Stimulated activated naive CD8-positive, alpha-beta T cell treated with anti-CD3 and anti-CD28 coated beads, Interleukin-15, Interleukin-2, amounts not matched to agents 100 ng/mL and 50 ng/mL, for 24 hours (primary cell): ENCODE measurements at regions not wholly inside any gene's neighbourhood (a gene's known extent, or its start where the extent isn't known, plus 50 kb on each side); places are given as distances from the start of the nearest gene placed in this dataset.

Source experiments
- H3K27ac Mint-ChIP-seq: one replicate; pipeline ENCODE4 v1.8.0; 2021; ENCODE audit warnings: mild to moderate bottlenecking, mixed read lengths
- H3K27me3 Mint-ChIP-seq: one replicate; pipeline ENCODE4 v1.8.0; 2021; ENCODE audit warnings: mixed read lengths
- H3K36me3 Mint-ChIP-seq: one replicate; pipeline ENCODE4 v1.8.0; 2021; ENCODE audit warnings: low read depth, mixed read lengths
- H3K4me1 Mint-ChIP-seq: one replicate; pipeline ENCODE4 v1.8.0; 2021; ENCODE audit warnings: low read depth, mixed read lengths
- H3K4me3 Mint-ChIP-seq: one replicate; pipeline ENCODE4 v1.8.0; 2021; ENCODE audit warnings: mild to moderate bottlenecking, mixed read lengths
- H3K9me3 Mint-ChIP-seq: one replicate; pipeline ENCODE4 v1.8.0; 2021; ENCODE audit warnings: mixed read lengths

DNA sequence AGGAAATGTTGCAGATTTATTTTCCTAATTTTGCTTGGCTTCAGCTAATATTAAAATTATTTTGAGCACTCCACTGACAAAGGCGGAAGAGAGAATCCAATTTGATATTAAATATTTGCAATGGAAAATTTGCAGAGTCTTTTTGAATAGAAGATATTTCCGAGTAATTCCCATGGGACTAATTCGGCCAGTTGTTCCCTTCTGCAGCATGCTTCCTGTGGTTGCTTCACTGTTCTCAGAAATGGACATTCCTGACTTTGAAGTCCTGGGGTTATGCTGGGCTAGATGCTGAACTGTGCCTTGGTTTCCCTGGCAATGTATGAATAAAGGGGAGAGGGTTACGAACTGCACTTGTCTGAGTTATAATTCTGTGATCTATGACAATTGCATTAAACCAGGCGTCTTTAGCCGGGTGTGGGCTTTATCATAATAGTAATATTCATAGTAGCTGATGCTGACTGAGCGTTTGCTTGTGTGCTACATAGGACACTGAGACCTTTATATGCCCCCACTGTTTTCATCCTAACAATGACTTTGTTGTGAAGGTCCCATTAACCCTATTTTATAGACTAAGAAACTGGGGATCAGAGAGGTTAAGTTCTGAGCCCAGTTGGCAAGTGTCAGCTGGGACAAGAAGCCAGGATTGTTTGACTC, 114.5 kb upstream of the SPRY4 start:
- Mint-ChIP-seq H3K4me1 (peaks cover 10% of the 10 kb centered on the region), H3K4me3 (no peak overlapping the region), H3K27me3 (peaks cover 8% of the 10 kb centered on the region), H3K36me3 (no peaks in the 10 kb centered on the region), H3K9me3 (no peaks in the 10 kb centered on the region), H3K27ac (no peak overlapping the region)

DNA sequence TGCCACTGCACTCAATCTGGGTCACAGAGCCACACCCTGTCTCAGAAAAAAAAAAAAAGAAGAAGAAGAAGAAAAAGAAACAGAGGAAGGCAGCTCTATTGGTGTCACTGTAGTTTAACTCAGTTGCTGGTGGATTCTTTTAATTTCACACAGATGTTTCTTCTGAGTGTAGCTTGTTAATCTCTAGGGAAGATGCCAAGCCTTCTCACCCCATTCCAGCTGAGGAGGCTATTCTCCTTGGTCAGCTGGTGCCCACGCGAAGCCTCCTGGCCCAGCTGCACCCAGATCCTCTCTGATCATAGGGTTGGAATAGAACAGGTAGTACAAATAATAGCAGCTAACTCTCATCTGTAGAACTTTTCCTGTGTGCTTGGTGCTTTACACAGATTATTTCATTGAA, 113.8 kb upstream of the SPRY4 start:
- Mint-ChIP-seq H3K9me3 (no peaks in the 10 kb centered on the region), H3K4me3 (no peak overlapping the region), H3K27ac (no peak overlapping the region), H3K27me3 (peaks cover 8% of the 10 kb centered on the region), H3K36me3 (no peaks in the 10 kb centered on the region), H3K4me1 (peaks cover 16% of the 10 kb centered on the region)

DNA sequence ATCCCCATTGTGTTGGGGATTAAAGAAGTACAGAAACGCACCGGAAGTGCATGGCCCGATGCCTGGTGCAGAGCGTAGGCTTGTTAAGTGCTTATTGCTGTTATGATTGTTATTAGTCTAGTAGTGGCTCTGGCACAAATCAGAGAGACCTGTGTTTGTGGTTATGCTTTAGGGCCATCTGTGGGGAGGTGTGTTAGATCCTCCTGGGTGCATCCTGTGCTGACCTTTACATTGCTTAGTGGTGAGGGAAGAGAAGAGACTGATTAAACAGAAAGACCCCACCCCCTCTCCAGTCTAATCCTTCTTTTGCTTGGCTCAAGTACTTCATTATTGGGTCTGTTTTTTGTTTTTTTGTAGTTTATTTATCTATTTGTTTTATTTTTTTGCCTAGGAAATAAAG, 112.7 kb upstream of the SPRY4 start:
- Mint-ChIP-seq H3K36me3 (no peaks in the 10 kb centered on the region), H3K27ac (no peak overlapping the region), H3K27me3 (peaks cover 8% of the 10 kb centered on the region), H3K4me3 (no peak overlapping the region), H3K4me1 (peaks cover 26% of the 10 kb centered on the region), H3K9me3 (no peaks in the 10 kb centered on the region)

DNA sequence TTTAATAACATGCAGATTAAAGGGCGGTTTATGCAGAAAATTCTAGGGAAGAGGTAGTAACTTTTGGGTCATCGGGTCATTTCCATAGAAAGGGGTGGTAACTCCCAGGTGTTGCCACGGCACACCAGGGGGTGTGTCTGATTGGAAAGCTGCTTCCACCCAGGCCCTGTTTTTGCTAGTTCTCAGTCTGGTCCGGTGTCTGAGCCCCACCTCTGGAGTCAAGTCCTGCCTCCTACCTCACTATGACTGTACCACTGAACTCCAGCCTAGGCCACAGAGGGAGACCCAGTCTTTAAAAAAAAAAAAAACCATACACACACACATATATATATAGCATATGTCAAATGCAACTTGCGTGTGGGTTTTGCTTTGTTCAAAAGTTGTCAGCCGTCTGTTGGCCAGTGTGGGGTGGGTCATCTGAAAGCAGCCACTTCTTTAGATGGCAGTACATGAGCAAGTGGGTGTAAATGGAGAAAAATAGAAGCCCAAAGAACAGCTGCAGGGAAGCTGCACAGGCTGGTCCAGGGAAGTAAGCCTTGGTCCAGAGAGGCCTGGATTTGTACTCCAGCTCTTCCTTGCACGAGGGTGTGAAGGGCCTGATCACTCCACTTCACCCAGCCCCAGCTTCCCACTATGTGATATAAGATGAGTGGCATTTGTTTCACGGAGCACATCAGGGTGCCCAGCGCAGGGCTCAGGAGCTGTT, 110.7 kb upstream of the SPRY4 start:
- H3K9me3 Mint-ChIP-seq, result no peaks in the 10 kb centered on the region
- H3K27me3 Mint-ChIP-seq, result no peaks in the 10 kb centered on the region
- no peaks in the 10 kb centered on the region for H3K36me3 Mint-ChIP-seq
- H3K27ac Mint-ChIP-seq, result no peak overlapping the region
- peaks cover 28% of the 10 kb centered on the region for H3K4me1 Mint-ChIP-seq
- no peak overlapping the region for H3K4me3 Mint-ChIP-seq

- peaks cover 28% of the 10 kb centered on the region for H3K4me1 Mint-ChIP-seq
- H3K4me3 Mint-ChIP-seq, result no peak overlapping the region
- H3K27ac Mint-ChIP-seq, result no peak overlapping the region
- no peaks in the 10 kb centered on the region for H3K9me3 Mint-ChIP-seq
- H3K36me3 Mint-ChIP-seq, result no peaks in the 10 kb centered on the region
- H3K27me3 Mint-ChIP-seq, result no peaks in the 10 kb centered on the region
Measured at GRCh38 chr5:142434322-142434612, 109.4 kb upstream of the SPRY4 start.

DNA sequence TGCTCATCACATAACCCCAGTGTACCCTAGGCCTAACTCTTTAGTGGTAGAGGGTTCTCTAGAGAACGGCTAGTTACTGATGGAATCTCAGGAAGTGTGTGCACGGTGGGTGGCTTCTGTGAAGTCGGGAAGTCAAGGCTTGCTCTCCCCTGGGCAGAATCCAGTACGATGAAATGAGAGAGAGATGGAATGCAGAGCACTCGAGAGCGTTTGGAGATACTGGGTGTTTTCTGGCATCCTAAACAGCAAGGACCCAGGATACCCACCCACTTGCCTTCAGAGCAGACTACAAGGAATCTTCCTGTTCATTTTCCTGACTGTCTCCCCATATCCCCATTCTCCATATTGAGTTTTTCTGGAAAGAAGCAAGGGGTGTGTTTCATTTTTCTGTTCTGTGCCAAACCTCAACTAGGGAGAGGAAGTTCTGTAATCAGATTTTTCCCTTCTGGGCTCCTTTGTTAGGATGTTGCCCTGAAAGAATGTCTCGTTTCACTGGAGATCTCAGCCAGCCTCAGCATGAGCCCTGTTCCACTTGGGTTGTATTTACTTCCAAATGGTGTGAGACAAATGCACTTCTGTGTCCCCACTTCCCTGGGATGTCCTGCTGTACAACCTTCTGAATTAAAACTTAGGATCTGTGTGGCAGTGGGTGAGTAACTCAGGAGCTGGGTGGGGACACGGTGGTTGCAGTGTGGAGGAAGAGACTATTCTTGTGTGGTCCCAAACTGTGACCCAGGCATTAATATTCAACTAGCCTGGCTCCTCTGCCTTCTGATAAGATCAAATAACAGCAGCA, 108.9 kb upstream of the SPRY4 start:
- H3K27ac Mint-ChIP-seq, result peak overlapping the region; percentile 95
- H3K4me3 Mint-ChIP-seq, result no peak overlapping the region
- H3K4me1 Mint-ChIP-seq, result peaks cover 28% of the 10 kb centered on the region
- no peaks in the 10 kb centered on the region for H3K9me3 Mint-ChIP-seq
- H3K27me3 Mint-ChIP-seq, result no peaks in the 10 kb centered on the region
- H3K36me3 Mint-ChIP-seq, result no peaks in the 10 kb centered on the region

DNA sequence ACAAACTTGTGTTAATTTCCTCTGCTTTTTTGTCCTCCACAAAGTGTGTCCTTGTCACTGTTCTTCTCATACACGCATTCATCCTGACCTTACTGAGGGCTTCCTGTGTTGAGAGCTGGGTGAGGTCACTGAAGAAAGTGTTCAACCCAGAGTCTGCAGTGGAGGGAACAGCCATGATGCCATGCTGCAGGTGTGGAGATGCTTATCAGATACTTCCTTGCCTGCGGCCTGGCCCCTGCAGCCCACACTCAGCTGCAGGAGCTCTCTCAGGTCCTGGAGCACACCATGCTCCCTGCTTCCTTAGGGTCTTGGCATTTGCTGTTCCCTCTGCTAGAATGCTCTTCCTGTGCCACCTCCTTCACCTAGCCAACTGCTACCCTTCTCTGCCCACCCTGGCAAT, 108.1 kb upstream of the SPRY4 start:
- Mint-ChIP-seq H3K27ac (peak overlapping the region; percentile 95), H3K9me3 (no peaks in the 10 kb centered on the region), H3K4me3 (peak overlapping the region; percentile 64), H3K4me1 (peaks cover 28% of the 10 kb centered on the region), H3K36me3 (no peaks in the 10 kb centered on the region), H3K27me3 (no peaks in the 10 kb centered on the region)

DNA sequence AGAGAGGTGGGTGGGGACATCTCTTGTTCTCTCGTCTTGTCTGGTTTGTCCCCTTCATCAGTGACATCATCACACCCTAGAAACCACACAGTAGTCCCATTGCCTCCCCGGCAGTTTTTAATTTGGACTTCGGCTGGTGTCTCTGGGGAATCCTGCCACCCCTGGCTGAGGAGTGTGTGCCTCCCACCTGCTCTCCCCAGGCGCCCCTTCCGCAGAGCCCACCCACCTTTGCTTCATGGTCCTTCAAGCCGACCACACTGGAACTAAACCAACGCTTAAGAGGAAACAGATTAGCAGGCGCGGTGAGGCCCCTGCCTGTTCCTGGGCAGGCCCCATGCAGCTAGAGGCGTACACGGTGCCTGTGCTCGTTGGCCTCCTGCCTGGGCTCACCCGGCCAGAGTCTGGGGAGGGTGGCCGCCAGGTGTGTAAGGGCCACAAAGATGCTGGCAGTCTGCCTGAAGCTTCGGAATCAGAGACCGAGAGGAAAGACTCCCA, 107.6 kb upstream of the SPRY4 start:
- Mint-ChIP-seq H3K27ac (peak overlapping the region; percentile 95), H3K9me3 (no peaks in the 10 kb centered on the region), H3K4me1 (peaks cover 30% of the 10 kb centered on the region), H3K27me3 (no peaks in the 10 kb centered on the region), H3K4me3 (peak overlapping the region; percentile 64), H3K36me3 (no peaks in the 10 kb centered on the region)

DNA sequence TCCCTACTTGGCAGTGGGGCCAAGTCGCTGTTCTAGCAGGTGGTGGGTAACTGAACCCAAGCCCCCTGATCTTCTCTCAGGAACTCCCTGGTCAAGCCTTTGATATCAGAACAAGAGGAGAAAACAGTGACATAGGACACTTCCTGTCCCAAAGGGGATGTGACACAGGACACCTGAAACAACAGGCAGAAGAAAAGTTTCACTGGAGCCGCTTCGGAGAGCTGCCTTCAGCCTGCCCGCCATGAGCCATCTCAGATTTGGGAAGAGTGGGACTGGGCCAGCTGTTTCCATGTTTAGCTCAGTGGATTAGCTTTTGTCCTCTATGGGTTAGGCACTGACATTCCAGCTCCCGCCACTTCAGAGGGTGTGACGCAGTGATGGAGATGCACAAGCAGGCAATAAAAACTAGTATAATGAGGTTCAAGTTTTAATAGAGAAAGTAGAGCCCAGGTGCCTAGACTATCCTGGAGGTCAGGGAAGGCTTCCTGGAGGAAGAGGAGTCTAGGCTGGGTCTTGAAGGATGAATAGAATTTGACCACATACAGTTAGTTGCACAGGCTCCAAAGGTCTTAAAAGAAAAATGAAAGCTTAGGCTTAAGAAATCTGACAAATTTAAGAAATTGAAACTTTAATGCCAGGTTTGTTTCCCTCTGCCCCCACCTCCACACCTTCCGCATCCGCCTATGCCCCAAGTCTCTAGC, 104.1 kb upstream of the SPRY4 start:
- Mint-ChIP-seq H3K4me1 (peaks cover 46% of the 10 kb centered on the region), H3K4me3 (no peak overlapping the region), H3K27ac (no peak overlapping the region)

DNA sequence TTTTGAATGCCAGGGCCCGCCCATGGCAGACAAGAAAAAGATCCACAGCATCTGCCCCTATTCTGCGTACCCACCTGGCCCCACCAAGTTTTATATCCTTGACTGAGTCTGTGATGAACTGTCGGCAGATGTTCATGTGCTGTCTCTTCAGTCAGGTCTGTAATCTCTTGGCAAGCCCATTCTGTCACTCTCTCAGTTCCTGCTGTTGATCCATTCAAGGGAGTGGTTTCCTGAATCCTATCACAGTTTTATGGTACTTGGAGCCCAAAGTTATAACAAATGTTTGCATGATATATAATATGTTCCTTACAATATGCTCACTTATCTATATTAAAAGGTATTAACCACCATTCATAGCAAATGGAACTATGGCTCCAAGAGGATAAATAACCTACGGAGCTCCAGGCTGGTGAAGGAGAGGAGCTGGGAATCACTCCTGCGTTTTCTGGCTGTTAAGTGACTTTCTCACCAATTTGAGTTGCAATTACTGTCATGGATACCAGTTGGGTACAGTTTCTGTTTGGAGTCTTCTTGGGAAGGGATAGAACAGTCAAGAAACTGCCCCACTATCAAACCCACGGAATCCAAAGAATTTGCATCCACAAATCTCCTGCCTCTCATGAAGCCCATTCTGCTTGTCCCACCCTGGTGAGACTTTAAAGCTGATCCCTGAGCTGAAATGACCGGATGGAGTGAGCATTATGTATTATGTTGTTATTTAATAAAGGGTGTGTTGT, 103.4 kb upstream of the SPRY4 start:
- H3K36me3 Mint-ChIP-seq, result no peaks in the 10 kb centered on the region
- H3K27ac Mint-ChIP-seq, result no peak overlapping the region
- H3K4me1 Mint-ChIP-seq, result peaks cover 38% of the 10 kb centered on the region
- H3K9me3 Mint-ChIP-seq, result no peaks in the 10 kb centered on the region
- H3K27me3 Mint-ChIP-seq, result no peaks in the 10 kb centered on the region
- no peak overlapping the region for H3K4me3 Mint-ChIP-seq

More for the DNA sequence above, 104.1 kb upstream of the SPRY4 start:
- no peaks in the 10 kb centered on the region for H3K36me3 Mint-ChIP-seq
- H3K9me3 Mint-ChIP-seq, result no peaks in the 10 kb centered on the region
- no peaks in the 10 kb centered on the region for H3K27me3 Mint-ChIP-seq

- Mint-ChIP-seq H3K4me1 (peaks cover 37% of the 10 kb centered on the region), H3K4me3 (no peak overlapping the region), H3K9me3 (no peaks in the 10 kb centered on the region), H3K27ac (no peak overlapping the region), H3K36me3 (no peaks in the 10 kb centered on the region), H3K27me3 (no peaks in the 10 kb centered on the region)
Measured at GRCh38 chr5:142427529-142427928, 102.7 kb upstream of the SPRY4 start.

DNA sequence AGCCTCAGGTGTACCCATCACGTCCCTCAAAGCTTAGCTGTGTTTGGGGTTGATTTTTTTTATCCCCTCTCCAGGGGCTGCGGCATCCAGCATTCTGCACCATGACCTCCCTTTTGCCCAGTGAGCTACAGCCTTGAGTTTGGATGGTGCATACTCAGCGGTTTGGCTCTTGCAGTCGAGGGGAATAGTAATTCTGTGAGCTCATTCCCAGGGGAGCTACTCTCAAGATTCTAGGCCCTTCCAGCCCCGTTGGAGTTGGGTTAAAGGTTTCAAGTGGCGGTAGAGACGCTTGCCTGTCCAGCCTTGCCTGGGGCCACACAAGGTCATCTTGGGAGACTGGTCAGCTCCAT, 102.2 kb upstream of the SPRY4 start:
- peaks cover 32% of the 10 kb centered on the region for H3K4me1 Mint-ChIP-seq

GRCh38 chr5:142426129-142427014, 101.6 kb upstream of the SPRY4 start:
- peaks cover 31% of the 10 kb centered on the region for H3K4me1 Mint-ChIP-seq
- H3K4me3 Mint-ChIP-seq, result no peak overlapping the region
- no peaks in the 10 kb centered on the region for H3K27me3 Mint-ChIP-seq
- H3K9me3 Mint-ChIP-seq, result no peaks in the 10 kb centered on the region
- H3K27ac Mint-ChIP-seq, result peak overlapping the region; percentile 49
- no peaks in the 10 kb centered on the region for H3K36me3 Mint-ChIP-seq

More for the DNA sequence above, 102.2 kb upstream of the SPRY4 start:
- Mint-ChIP-seq H3K36me3 (no peaks in the 10 kb centered on the region), H3K27me3 (no peaks in the 10 kb centered on the region), H3K4me3 (no peak overlapping the region), H3K27ac (peak overlapping the region; percentile 49), H3K9me3 (no peaks in the 10 kb centered on the region)
